ENCODE measurements at regions not wholly inside any gene's neighbourhood (a gene's known extent, or its start where the extent isn't known, plus 50 kb on each side); places are given as distances from the start of the nearest gene placed in this dataset.

DNA sequence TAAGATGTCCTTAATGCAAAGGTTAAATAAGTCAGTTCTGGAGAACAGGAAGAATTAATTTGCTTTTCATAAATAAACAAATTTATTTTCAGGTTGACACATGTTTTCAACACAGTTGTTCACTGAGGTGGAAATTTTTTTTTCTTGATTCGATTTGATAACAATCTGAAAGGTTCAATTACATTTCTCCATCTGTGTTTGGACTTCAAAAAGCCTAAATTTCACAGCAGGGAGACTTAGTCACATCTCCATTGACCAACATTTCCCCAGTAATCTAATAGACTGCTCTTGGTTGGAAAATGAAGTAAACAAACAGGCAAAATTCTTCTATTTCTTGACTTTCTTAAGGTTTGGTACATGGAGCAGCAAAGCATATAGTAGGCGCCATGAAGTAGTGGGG is 134.9 kb upstream of the CPNE8 start:
- no peak for FAIRE-seq
- DNase-seq (ENCODE audit: insufficient read length): no peak
- no peak for TF ChIP-seq POLR2A (IDR thresholded peaks at IDR 0.05; ENCODE audit: low read depth, low read length)
- no peak for TF ChIP-seq TAF1 (IDR thresholded peaks at IDR 0.05; ENCODE audit: borderline replicate concordance, low read depth, low read length)
- TF ChIP-seq POLR2AphosphoS5 (IDR thresholded peaks at IDR 0.05; ENCODE audit: low read depth, low read length): no peak

DNA sequence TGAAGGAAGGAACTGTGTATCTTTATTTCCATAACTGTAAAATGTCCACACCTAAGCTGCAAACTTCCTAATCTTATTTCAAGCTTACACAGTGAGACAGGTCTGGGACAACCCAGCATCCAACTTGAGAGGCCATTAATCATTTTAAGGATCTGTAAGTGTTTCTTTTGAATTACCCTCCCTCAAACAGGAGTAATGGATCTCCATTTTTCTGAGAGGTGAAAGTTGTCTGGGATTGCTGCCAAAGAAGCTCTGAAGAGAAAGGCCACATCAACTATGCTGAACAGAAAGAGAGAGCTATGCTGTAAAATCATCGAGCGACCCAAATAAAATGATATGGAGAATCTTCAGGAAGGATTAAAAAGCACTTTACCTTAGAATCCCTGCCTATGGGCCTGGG is 131.7 kb upstream of the CPNE8 start:
- TF ChIP-seq POLR2AphosphoS5 (IDR thresholded peaks at IDR 0.05; ENCODE audit: low read depth, low read length) (no peak), POLR2A (IDR thresholded peaks at IDR 0.05; ENCODE audit: low read depth, low read length) (no peak), TAF1 (IDR thresholded peaks at IDR 0.05; ENCODE audit: borderline replicate concordance, low read depth, low read length) (no peak)
- no peak for DNase-seq (ENCODE audit: insufficient read length)
- no peak for FAIRE-seq

DNA sequence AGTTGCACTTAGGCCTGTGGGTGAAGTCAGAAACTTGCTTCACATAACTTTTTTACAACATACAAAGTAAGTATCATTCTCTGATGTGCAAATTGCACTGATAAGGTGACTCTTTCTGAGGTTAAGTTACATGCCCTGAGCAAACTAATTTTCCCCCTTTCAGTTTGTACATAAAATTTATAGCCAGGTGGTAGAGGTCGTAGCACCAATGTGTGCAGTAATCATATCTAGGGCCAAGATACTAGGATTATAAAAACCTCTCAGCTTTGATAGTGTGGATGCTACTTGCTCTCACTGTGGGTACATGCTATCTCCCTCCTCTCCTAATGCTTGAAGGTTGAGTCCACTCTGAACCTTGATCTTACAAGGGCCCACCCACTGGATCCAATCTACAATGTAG is 130.7 kb upstream of the CPNE8 start:
- FAIRE-seq (no peak), DNase-seq (ENCODE audit: insufficient read length) (no peak)
- TF ChIP-seq TAF1 (IDR thresholded peaks at IDR 0.05; ENCODE audit: borderline replicate concordance, low read depth, low read length): no peak
- TF ChIP-seq POLR2A (IDR thresholded peaks at IDR 0.05; ENCODE audit: low read depth, low read length): no peak
- no peak for TF ChIP-seq POLR2AphosphoS5 (IDR thresholded peaks at IDR 0.05; ENCODE audit: low read depth, low read length)

DNA sequence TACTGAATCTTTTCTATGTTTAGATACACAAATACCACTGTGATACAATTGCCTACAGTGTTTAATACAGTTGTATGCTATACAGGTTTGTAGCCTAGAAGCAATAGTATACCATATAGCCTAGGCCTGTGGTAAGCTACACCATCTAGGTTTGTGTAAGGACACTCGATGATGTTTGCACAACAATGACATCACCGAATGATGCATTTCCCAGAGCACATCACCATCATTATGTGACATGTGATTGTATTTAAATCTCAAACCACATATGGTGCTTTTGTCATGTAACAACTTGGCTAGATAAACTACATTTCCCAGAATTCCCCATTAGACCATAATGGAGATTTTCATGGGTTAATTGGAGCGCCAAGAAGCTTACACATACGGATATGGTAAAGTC is 128.4 kb upstream of the CPNE8 start:
- TF ChIP-seq POLR2AphosphoS5 (IDR thresholded peaks at IDR 0.05; ENCODE audit: low read depth, low read length) (no peak), POLR2A (IDR thresholded peaks at IDR 0.05; ENCODE audit: low read depth, low read length) (no peak), TAF1 (IDR thresholded peaks at IDR 0.05; ENCODE audit: borderline replicate concordance, low read depth, low read length) (no peak)
- DNase-seq (ENCODE audit: insufficient read length) (no peak), FAIRE-seq (no peak)

DNA sequence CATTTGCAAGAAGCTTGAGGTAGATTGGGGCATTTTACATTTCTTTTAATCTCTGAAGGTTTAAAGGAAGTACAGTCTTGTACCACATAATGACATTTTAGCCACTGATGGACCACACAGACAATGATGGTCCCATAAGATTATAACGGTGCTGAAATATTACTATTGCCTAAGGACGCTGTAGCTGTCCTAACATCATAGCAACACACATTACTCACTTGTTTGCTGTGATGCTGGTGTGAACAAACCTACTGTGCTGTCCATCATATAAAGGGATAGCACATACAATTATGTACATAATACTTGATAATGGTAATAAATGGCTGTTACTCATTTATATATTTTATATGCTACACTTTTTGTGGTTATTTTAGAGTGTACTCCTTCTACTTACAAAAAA is 127.1 kb upstream of the CPNE8 start:
- TF ChIP-seq POLR2A (IDR thresholded peaks at IDR 0.05; ENCODE audit: low read depth, low read length) (no peak), TAF1 (IDR thresholded peaks at IDR 0.05; ENCODE audit: borderline replicate concordance, low read depth, low read length) (no peak)
- FAIRE-seq: no peak
- DNase-seq (ENCODE audit: insufficient read length): no peak

DNA sequence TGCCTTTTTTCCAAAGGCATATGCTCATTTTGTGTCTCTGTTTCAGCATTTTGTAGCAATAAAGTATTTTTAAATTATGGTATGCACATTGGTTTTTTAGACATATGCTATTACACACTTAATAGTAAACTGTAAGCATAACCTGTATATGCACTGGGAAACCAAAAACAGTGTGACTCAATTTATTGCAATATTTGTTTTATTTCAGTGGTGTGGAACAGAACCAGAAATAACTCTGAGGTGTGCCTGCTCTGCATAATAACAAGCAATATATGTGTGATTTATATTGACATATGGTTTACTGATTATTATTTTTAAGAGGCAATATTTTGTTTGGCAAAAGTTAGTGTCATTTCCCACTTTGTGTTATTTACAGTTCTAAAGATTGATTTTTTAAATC is 126.6 kb upstream of the CPNE8 start:
- FAIRE-seq: no peak
- TF ChIP-seq POLR2A (IDR thresholded peaks at IDR 0.05; ENCODE audit: low read depth, low read length): no peak
- no peak for TF ChIP-seq POLR2AphosphoS5 (IDR thresholded peaks at IDR 0.05; ENCODE audit: low read depth, low read length)
- no peak for TF ChIP-seq TAF1 (IDR thresholded peaks at IDR 0.05; ENCODE audit: borderline replicate concordance, low read depth, low read length)
- DNase-seq (ENCODE audit: insufficient read length): no peak

DNA sequence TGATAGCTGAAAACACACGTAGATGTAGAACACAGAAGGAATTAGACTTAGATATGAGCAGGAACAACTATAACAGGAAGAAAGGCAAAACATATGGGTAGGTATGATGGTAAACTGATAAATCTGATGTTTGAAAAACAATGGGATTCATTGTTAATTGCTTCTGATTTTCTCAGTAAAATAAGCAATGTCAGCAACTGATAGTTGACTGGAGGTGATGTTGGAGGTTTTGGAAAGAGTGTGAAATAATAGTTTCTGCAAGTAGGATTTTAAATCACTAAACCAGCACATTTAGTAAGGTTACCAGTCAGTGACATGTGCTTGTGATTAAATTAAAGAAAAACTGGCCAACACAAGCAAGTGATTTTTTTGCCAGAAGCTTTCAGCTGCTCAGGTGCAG is 123.0 kb upstream of the CPNE8 start:
- TF ChIP-seq POLR2AphosphoS5 (IDR thresholded peaks at IDR 0.05; ENCODE audit: low read depth, low read length) (no peak), POLR2A (IDR thresholded peaks at IDR 0.05; ENCODE audit: low read depth, low read length) (no peak), TAF1 (IDR thresholded peaks at IDR 0.05; ENCODE audit: borderline replicate concordance, low read depth, low read length) (no peak)
- FAIRE-seq: no peak
- DNase-seq (ENCODE audit: insufficient read length): no peak

DNA sequence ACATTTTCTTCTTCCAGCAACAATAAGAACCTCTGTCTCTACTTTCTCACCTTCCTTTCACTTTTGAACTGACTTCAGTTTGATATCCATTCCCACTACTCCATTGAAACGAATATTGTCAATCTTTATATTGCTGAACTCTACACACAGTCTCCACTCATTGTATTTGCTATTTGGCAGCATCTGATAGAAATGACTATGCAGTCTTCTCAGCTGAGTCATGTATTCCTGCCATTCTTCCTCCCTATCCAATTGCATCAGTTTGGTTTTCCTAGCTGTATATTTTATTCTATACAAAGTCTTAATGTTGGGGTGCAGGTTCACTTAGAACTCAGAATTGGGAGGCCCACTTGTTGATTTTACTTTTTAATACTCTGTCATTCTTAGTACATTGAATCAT is 107.5 kb upstream of the CPNE8 start:
- DNase-seq (ENCODE audit: insufficient read length): no peak
- TF ChIP-seq POLR2AphosphoS5 (IDR thresholded peaks at IDR 0.05; ENCODE audit: low read depth, low read length) (no peak), POLR2A (IDR thresholded peaks at IDR 0.05; ENCODE audit: low read depth, low read length) (no peak), TAF1 (IDR thresholded peaks at IDR 0.05; ENCODE audit: borderline replicate concordance, low read depth, low read length) (no peak)
- no peak for FAIRE-seq

DNA sequence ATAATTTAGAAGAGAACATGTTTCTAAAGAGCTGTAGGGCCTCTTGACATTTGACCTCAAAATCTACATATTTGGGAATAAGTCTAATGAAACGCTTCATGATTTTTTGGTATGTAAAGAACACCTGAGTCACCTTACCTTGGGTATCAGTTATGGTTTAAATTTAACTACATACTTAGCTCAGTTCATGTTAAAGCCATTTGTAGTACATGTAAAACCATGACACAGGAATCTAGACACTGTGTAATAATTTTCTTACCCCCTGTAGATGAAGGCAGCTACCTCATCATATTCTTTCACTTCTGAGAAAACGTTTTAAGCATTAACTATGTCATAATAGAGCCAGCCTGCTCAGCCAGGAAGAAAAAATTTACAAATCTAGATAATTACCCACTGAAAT is 105.8 kb upstream of the CPNE8 start:
- no peak for DNase-seq (ENCODE audit: insufficient read length)
- TF ChIP-seq POLR2A (IDR thresholded peaks at IDR 0.05; ENCODE audit: low read depth, low read length) (no peak), POLR2AphosphoS5 (IDR thresholded peaks at IDR 0.05; ENCODE audit: low read depth, low read length) (no peak), TAF1 (IDR thresholded peaks at IDR 0.05; ENCODE audit: borderline replicate concordance, low read depth, low read length) (no peak)
- no peak for FAIRE-seq

DNA sequence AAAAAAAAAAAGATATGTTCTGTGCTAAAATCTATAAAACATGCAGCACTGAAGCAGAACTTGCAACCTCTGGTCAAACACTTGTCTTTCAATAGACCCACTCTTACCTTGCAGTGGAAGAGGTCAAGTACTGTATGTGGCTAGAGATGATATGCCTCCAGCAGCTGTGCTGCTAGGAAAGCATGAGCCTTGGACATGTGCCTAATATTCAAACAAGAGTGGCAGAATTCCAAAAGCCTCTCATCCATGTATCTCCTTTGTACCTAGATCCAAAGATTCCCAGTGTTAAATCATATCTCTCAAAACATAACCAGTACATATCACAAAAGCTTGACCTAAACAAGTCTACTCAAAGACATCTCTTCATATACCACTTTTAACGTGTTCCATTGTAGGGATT is 105.0 kb upstream of the CPNE8 start:
- TF ChIP-seq POLR2A (IDR thresholded peaks at IDR 0.05; ENCODE audit: low read depth, low read length) (no peak), TAF1 (IDR thresholded peaks at IDR 0.05; ENCODE audit: borderline replicate concordance, low read depth, low read length) (no peak), POLR2AphosphoS5 (IDR thresholded peaks at IDR 0.05; ENCODE audit: low read depth, low read length) (no peak)
- DNase-seq (ENCODE audit: insufficient read length) (no peak), FAIRE-seq (no peak)

DNA sequence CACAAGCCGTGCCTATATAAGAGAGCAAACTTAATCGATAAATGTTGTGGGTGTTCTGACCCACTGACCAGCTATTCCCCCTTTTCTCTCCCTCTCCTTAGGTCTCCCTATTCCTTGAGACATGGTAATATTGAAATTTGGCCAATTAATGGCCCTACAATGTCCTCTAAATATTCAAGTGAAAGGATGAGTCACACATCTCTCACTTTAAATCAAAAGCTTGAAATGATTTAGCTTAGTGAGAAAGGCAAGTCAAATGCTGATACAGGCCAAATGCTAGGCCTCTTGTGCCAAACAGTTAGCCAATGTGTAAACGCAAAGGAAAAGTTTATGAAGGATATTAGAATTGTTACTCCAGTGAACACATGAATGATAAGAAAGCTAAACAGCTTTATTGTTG is 102.2 kb upstream of the CPNE8 start:
- FAIRE-seq: no peak
- TF ChIP-seq POLR2AphosphoS5 (IDR thresholded peaks at IDR 0.05; ENCODE audit: low read depth, low read length): no peak
- no peak for TF ChIP-seq POLR2A (IDR thresholded peaks at IDR 0.05; ENCODE audit: low read depth, low read length)
- no peak for TF ChIP-seq TAF1 (IDR thresholded peaks at IDR 0.05; ENCODE audit: borderline replicate concordance, low read depth, low read length)
- no peak for DNase-seq (ENCODE audit: insufficient read length)

DNA sequence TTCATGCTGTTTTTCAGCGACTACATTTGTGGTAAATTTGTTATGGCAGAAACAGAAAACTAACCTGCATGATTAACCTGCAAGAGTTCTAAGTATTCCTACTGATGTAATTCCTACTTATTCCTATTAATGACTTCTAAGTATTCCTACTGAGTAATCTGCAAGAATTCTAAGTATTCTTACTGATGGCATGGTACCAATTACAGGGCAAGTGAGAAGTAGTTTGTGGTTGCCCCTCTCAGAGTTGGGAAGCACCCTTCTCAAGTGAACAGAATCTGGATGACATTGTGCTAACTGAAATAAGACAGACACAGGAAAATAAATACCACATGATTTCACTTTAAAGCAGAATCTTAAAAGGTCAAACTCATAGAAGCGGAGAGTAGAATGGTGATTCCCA is 100.9 kb upstream of the CPNE8 start:
- TF ChIP-seq POLR2A (IDR thresholded peaks at IDR 0.05; ENCODE audit: low read depth, low read length): no peak
- no peak for TF ChIP-seq TAF1 (IDR thresholded peaks at IDR 0.05; ENCODE audit: borderline replicate concordance, low read depth, low read length)
- no peak for TF ChIP-seq POLR2AphosphoS5 (IDR thresholded peaks at IDR 0.05; ENCODE audit: low read depth, low read length)

DNA sequence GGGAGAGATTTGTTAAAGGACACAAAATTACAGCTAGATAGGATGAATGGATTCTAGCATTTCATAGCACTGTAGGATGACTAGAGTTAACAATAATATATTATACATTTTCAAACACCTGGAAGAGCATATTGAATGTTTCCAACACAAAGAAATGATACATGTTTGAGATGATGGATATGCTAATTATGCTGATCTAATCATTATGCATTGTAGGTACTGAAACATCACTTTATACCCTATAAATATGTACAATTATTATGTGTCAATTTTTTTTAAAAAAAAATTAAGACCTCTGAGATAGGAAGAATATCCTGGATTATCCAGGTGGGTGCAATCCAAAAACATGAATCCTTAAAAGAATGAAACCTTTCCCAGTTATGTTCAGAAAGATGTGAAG is 100.3 kb upstream of the CPNE8 start:
- no peak for DNase-seq (ENCODE audit: insufficient read length)
- no peak for TF ChIP-seq POLR2A (IDR thresholded peaks at IDR 0.05; ENCODE audit: low read depth, low read length)
- TF ChIP-seq POLR2AphosphoS5 (IDR thresholded peaks at IDR 0.05; ENCODE audit: low read depth, low read length): no peak
- TF ChIP-seq TAF1 (IDR thresholded peaks at IDR 0.05; ENCODE audit: borderline replicate concordance, low read depth, low read length): no peak

More for the DNA sequence above, 100.9 kb upstream of the CPNE8 start:
- DNase-seq (ENCODE audit: insufficient read length): no peak
- FAIRE-seq: no peak

More for the DNA sequence above, 100.3 kb upstream of the CPNE8 start:
- no peak for FAIRE-seq
